Keratinocyte (primary cell): ENCODE measurements at regions not wholly inside any gene's neighbourhood (a gene's known extent, or its start where the extent isn't known, plus 50 kb on each side); places are given as distances from the start of the nearest gene placed in this dataset.

Experiments used
- DNase-seq: peaks from one replicate; pipeline ENCODE4 v3.0.0-alpha.2; 2011; ENCODE audit warnings: low read depth, missing footprints, low spot score
- FAIRE-seq: peaks from 2 replicates; lab custom pipeline; 2011; peaks lifted over from hg19 to GRCh38; lab: Jason Lieb, UNC
- H2AFZ ChIP-seq: 2 replicates; pipeline ENCODE4 v1.6.0; 2012; ENCODE audit warnings: low read length, control low read depth, inconsistent platforms; ENCODE audit not compliant: control insufficient read depth
- H3K27ac ChIP-seq: 2 replicates; pipeline ENCODE4 v1.5.1; 2011; ENCODE audit warnings: low read length; ENCODE audit not compliant: control insufficient read depth, insufficient read depth
- H3K27me3 ChIP-seq: 3 replicates; pipeline ENCODE4 v1.6.0; 2011; ENCODE audit warnings: low read length; ENCODE audit not compliant: control insufficient read depth, insufficient read depth; ENCODE audit errors: extremely low read depth
- H3K36me3 ChIP-seq, 2 experiments: 2 replicates in 1 of 2; 3 replicates in 1 of 2; pipeline ENCODE4 v1.5.1; 2011; ENCODE audit warnings: low read length in 2 of 2, mild to moderate bottlenecking in 1 of 2; ENCODE audit not compliant: control insufficient read depth in 2 of 2, insufficient read depth in 2 of 2; ENCODE audit errors: extremely low read depth in 1 of 2
- H3K4me1 ChIP-seq: 3 replicates; pipeline ENCODE4 v1.5.1; 2011; ENCODE audit warnings: low read length; ENCODE audit not compliant: control insufficient read depth, insufficient read depth; ENCODE audit errors: extremely low read depth
- H3K4me2 ChIP-seq: 3 replicates; pipeline ENCODE4 v1.6.0; 2011; ENCODE audit warnings: low read depth, low read length; ENCODE audit not compliant: control insufficient read depth, insufficient read depth; ENCODE audit errors: extremely low read depth
- H3K4me3 ChIP-seq, 3 experiments: fragments of 200-600 bp in 1 of 3; sonication (generic) in 1 of 3; 2 replicates in 2 of 3; 3 replicates in 1 of 3; pipeline ENCODE4 v1.5.1; 2011 to 2016; ENCODE audit warnings: low read length in 3 of 3, mild to moderate bottlenecking in 3 of 3, control low read depth in 2 of 3, inconsistent platforms in 1 of 3, low read depth in 1 of 3, mixed read lengths in 1 of 3, mixed run types in 1 of 3, moderate library complexity in 1 of 3; ENCODE audit not compliant: control insufficient read depth in 2 of 3, insufficient read depth in 2 of 3; ENCODE audit errors: extremely low read depth in 1 of 3
- H3K79me2 ChIP-seq: 2 replicates; pipeline ENCODE4 v1.6.0; 2012; ENCODE audit warnings: low read length; ENCODE audit not compliant: control insufficient read depth, insufficient read depth
- H3K9ac ChIP-seq: 3 replicates; pipeline ENCODE4 v1.6.0; 2011; ENCODE audit warnings: low read length; ENCODE audit not compliant: control insufficient read depth, insufficient read depth; ENCODE audit errors: extremely low read depth
- H3K9me1 ChIP-seq: 3 replicates; pipeline ENCODE4 v1.6.0; 2011; ENCODE audit warnings: low read length; ENCODE audit not compliant: control insufficient read depth, insufficient read depth; ENCODE audit errors: extremely low read depth
- H3K9me3 ChIP-seq: 2 replicates; pipeline ENCODE4 v1.5.1; 2012; ENCODE audit warnings: low read depth, low read length; ENCODE audit not compliant: control insufficient read depth
- H4K20me1 ChIP-seq: 3 replicates; pipeline ENCODE4 v1.6.0; 2011; ENCODE audit warnings: low read length; ENCODE audit not compliant: control insufficient read depth, insufficient read depth; ENCODE audit errors: extremely low read depth
- CTCF ChIP-seq, 3 experiments: IDR thresholded peaks in 1 of 3; conservative IDR thresholded peaks in 1 of 3; optimal IDR thresholded peaks in 1 of 3; 2 replicates in 2 of 3; 3 replicates in 1 of 3; pipeline versions ENCODE3 to v1.5.1; 2011; ENCODE audit warnings: low read length in 3 of 3, mild to moderate bottlenecking in 3 of 3, moderate library complexity in 2 of 3, control low read depth in 1 of 3, inconsistent platforms in 1 of 3; ENCODE audit not compliant: insufficient read depth in 2 of 3; ENCODE audit errors: extremely low read depth in 1 of 3
- EZH2 ChIP-seq: IDR thresholded peaks from one replicate; pipeline ENCODE4 v1.6.1; 2012; ENCODE audit warnings: inconsistent platforms, mild to moderate bottlenecking, low read length, moderate library complexity
- dilution Hi-C: fragments of 300-500 bp; cut with MboI; formaldehyde crosslinking; loops from one replicate; pipeline ENCODE4 v1.7.0; 2020; ENCODE audit warnings: low sequenced_read_pairs; ENCODE audit not compliant: extremely low pct_ligation_motif_present

- DNase-seq (no peak), FAIRE-seq (no peak)
- H3K9me1 ChIP-seq, result no peaks in the 10 kb centered on the region
- H3K9ac ChIP-seq, result no peak overlapping the region
- no peaks in the 10 kb centered on the region for H3K27me3 ChIP-seq
- H4K20me1 ChIP-seq, result peaks cover 8% of the 10 kb centered on the region
- no peak overlapping the region for H3K27ac ChIP-seq
- dilution Hi-C loops, result no loop called here
- H2AFZ ChIP-seq, result no peak overlapping the region
- H3K36me3 ChIP-seq, result no peaks in the 10 kb centered on the region
- no peak overlapping the region for H3K4me2 ChIP-seq
- no peak overlapping the region for H3K4me3 ChIP-seq
- no peaks in the 10 kb centered on the region for H3K4me1 ChIP-seq
- no peaks in the 10 kb centered on the region for H3K9me3 ChIP-seq
- no peak for TF ChIP-seq CTCF (optimal IDR thresholded peaks at IDR 0.05 in 1 of 3, IDR thresholded peaks at IDR 0.05 in 1 of 3, conservative IDR thresholded peaks at IDR 0.05 in 1 of 3; ENCODE audit: extremely low read depth in 1 of 3, insufficient read depth in 2 of 3, low read length in 3 of 3)
- TF ChIP-seq EZH2, result no peak
- peaks cover 94% of the 10 kb centered on the region for H3K79me2 ChIP-seq
Observed at GRCh38 chr3:69493157-69493556, 107.3 kb upstream of the FRMD4B start.

GRCh38 chr3:69491975-69492374 is 106.1 kb upstream of the FRMD4B start:
- no peaks in the 10 kb centered on the region for H3K27me3 ChIP-seq
- H3K4me2 ChIP-seq, result no peak overlapping the region
- TF ChIP-seq CTCF (optimal IDR thresholded peaks at IDR 0.05 in 1 of 3, IDR thresholded peaks at IDR 0.05 in 1 of 3, conservative IDR thresholded peaks at IDR 0.05 in 1 of 3; ENCODE audit: extremely low read depth in 1 of 3, insufficient read depth in 2 of 3, low read length in 3 of 3), result no peak
- TF ChIP-seq EZH2, result no peak
- peaks cover 0 to 2% of the 10 kb centered on the region in 2 experiments for H3K36me3 ChIP-seq
- H3K9ac ChIP-seq, result no peak overlapping the region
- H3K4me3 ChIP-seq, result no peak overlapping the region
- no peak overlapping the region for H2AFZ ChIP-seq
- peaks cover 94% of the 10 kb centered on the region for H3K79me2 ChIP-seq
- H3K9me1 ChIP-seq, result no peaks in the 10 kb centered on the region
- H4K20me1 ChIP-seq, result peaks cover 8% of the 10 kb centered on the region
- no peaks in the 10 kb centered on the region for H3K9me3 ChIP-seq
- H3K27ac ChIP-seq, result no peak overlapping the region
- FAIRE-seq (peak; percentile 41), DNase-seq (no peak)
- no peaks in the 10 kb centered on the region for H3K4me1 ChIP-seq
- dilution Hi-C loops, result no loop called here
